GM18909 (cell line): ENCODE measurements at regions not wholly inside any gene's neighbourhood (a gene's known extent, or its start where the extent isn't known, plus 50 kb on each side); places are given as distances from the start of the nearest gene placed in this dataset.

Experiments used
- ATAC-seq: cut with Tn5 transposase; IDR thresholded peaks from one replicate; pipeline ENCODE4 v1.9.1; 2021; ENCODE audit warnings: mild to moderate bottlenecking; ENCODE audit not compliant: unreplicated experiment, poor library complexity

GRCh38 chr2:103448495-103448894, 686.7 kb downstream of the TMEM182 start:
- ATAC-seq, result no peak

GRCh38 chr2:103451283-103451682, 689.5 kb downstream of the TMEM182 start:
- ATAC-seq, result no peak

DNA sequence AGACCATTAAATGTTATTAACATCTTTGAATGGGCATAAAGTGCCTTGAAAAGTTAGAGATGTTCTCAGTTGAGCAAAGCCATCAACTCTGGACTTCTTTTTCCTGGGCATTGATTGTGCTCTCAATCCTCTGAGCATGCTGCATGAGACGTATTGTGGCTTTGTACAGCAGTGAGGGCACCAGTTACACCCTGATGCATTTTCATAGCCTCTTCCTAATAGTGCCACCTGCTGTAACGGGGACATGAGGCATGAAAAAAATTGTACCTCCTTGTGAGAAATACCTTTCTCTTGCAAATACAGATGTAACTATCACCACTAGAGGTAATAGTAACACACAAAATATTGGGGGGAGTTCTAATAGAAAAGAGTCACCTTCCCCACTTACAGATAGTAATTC, 697.5 kb downstream of the TMEM182 start:
- no peak for ATAC-seq

DNA sequence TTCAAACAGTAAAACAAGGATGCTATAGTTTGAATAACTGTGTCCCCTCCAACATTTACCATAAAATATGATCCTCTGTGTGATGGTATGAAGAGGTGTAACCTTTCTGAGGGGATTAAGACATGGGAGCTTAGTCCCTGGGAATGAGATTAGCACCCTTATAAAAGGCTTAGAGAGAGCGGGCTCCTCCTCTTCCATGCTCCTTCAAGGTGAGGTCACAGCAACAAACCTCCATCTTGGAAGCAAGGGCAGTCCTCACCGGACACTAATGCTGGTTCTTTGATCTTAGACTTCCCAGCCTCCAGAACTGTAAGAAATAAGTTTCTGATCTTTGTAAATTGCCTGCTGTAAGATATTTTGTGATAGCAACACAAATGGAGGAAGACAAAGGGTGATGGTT, 700.3 kb downstream of the TMEM182 start:
- ATAC-seq, result no peak

DNA sequence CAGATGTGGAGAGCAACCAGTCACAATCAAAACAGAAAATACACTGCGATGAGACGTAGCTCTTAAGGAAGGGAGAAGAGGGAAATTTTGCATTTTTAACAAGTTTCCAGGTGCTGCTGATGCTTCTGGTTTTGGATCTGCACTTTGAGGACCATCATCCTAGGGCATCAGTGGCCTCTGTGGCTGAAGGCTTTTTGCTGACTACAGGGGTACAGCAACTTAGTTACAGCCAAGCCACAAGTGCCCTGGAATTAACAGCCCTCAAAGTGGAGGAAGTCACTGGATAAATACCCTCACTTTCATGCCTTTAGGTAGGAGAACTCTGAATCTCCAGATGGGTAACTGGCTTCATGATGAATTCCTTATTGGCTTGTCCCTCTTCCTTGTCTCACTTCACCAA, 700.9 kb downstream of the TMEM182 start:
- ATAC-seq, result no peak

DNA sequence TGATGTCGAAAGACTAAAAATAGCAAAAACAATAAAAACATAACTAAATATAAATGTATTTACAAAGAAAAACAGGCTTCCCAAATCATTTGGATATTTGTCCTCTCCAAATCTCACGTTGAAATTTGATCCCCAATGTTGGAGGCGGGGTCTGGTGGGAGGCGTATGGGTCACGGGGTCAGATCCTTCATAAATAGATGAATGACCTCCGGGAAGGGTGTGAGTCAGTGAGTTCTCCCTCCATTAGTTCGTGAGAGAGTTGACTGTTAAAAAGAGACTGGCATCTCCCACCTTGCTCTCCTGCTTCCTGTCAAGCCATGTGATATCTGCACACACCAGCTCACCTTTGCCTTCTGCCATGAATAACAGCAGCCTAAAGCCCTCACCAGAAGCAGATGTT, 703.0 kb downstream of the TMEM182 start:
- no peak for ATAC-seq

GRCh38 chr2:103469800-103470199, 708.0 kb downstream of the TMEM182 start:
- no peak for ATAC-seq

- no peak for ATAC-seq
Measured at GRCh38 chr2:103484906-103485305, 723.1 kb downstream of the TMEM182 start.

DNA sequence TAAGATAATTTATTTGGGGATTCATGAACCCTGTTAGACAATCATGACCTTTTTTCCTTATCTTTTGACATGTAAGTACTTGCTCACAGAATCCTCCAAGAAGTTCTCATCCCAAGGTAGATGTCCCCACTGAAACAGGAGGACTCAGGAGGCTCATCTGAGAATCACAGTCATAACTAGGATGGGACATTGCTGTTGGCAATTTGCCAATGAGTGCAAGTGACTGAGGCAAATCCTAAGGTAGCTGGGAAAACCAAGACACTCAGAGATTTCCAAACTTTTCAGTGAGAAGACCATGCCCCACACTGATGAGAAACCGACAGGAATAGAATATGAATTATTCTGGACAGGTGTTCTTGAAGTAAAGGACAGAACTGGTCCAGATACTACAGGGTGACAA, 735.0 kb downstream of the TMEM182 start:
- ATAC-seq, result no peak

- ATAC-seq, result no peak
Measured at GRCh38 chr2:103506812-103507211, 745.0 kb downstream of the TMEM182 start.

- ATAC-seq, result no peak
Measured at GRCh38 chr2:103512442-103512841, 750.6 kb downstream of the TMEM182 start.

- no peak for ATAC-seq
Measured at GRCh38 chr2:103520547-103520946, 758.7 kb downstream of the TMEM182 start.

DNA sequence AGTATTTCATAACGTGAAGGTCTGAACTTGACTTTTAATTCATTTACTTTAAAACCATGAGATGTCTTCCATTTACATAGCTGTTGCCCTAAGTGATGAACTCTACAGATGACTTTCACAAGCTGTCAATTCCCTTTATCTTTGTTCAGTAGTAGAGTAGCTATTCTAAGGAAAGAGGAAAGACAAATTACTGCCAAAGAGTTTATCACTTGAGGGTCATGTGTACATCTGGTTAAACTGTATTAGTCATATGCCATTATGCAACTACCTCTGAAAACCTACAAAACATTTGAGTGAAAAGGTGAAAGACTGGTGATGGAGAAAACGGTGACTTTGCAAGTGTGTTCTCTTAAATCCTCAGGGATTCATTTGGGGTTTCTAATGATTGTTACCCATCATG, 763.9 kb downstream of the TMEM182 start:
- no peak for ATAC-seq

DNA sequence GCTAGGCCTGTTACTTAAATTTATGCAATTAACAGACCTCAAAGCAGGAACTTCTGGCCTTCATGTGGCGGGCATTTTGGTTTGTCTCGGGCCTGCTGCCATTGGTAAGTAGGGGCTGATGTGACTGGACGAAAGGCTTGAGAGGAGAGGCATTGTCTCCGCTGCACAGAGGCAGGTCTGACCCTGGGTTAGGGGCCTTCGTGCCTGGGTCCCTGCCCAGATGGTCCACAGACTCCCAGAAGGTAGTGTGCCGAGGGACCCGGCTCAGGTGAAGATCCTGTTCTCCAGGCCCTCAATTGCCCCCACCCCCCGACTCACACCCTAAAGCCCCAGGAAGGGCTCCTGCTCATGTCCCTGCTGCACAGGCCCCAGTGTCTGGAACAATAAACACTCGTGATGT, 764.9 kb downstream of the TMEM182 start:
- no peak for ATAC-seq

GRCh38 chr2:103527278-103527677, 765.4 kb downstream of the TMEM182 start:
- ATAC-seq, result no peak

GRCh38 chr2:103529798-103530502, 768.1 kb downstream of the TMEM182 start:
- no peak for ATAC-seq

DNA sequence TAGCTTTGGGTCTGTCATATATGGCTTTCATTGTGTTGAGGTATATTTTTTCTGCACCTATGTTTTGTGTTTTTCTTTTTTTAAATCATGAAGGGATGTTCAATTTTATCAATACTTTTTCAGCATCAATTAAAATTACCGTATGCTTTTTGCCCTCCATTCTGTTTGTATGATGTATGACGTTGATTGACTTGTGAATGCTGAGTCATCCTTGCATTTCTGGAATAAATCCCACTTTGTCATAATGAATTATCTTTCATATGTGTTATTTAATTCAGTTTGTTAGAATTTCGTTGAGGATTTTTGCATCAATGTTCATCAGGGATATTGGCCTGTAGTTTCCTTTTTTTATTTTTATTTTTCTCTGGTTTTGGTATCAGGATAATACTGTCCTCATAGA, 790.9 kb downstream of the TMEM182 start:
- ATAC-seq, result no peak

DNA sequence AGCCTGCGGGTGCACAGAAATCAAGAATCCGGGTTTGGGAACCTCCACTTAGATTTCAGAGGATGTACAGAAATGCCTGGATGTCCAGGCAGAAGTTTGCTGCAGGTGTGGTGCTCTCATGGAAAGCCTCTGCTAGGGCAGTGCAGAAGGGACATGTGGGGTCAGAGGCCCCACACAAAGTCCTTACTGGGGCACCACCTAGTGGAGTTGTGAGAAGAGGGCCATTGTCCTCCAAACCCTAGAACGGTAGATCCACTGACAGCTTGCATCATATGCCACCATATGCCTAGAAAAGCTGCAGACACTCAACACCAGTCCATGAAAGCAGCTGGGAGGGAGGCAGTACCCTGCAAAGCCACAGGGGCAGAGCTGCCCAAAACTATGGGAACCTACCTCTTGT, 833.0 kb downstream of the TMEM182 start:
- no peak for ATAC-seq

- ATAC-seq, result no peak
Measured at GRCh38 chr2:103605071-103605780, 843.4 kb downstream of the TMEM182 start.

GRCh38 chr2:103615611-103616105, 853.8 kb downstream of the TMEM182 start:
- ATAC-seq, result no peak

DNA sequence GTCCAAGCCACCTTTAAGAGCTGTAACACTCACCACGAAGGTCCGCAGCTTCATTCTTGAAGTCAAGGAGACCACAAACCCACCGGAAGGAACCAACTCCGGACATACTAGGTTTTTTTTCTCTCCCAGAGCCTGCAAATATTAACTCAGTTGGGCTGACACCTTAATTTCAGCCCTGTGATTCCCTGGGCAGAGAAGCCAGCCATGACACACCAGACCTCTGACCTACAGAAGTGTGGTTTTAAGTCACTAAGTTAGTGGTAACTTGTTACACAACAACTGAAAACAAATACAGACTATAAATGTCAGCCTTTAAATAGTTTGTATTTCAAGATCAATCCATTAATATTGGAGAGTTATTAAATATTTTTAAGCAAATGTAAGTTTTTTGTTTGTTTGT, 855.1 kb downstream of the TMEM182 start:
- no peak for ATAC-seq

DNA sequence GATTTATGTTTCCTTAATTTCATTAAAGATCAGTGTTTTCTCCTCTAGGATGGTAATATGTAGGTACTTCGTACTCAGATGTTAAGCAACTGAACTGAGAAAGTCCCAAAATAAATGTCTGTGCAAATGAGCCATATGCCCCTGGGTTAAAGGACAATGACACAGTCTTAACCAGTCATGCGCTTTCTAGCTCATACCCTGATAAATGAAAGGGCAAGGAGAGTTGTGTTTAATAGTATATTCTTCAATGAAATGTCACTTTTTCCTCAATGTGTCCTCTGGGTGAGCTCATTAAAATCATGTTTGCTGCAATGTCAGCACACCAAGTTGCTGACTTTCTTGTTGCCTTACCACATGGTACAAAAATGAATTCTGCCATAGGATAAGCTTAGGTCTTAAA, 856.3 kb downstream of the TMEM182 start:
- ATAC-seq, result no peak
